ENCODE measurements at regions not wholly inside any gene's neighbourhood (a gene's known extent, or its start where the extent isn't known, plus 50 kb on each side); places are given as distances from the start of the nearest gene placed in this dataset.

DNA sequence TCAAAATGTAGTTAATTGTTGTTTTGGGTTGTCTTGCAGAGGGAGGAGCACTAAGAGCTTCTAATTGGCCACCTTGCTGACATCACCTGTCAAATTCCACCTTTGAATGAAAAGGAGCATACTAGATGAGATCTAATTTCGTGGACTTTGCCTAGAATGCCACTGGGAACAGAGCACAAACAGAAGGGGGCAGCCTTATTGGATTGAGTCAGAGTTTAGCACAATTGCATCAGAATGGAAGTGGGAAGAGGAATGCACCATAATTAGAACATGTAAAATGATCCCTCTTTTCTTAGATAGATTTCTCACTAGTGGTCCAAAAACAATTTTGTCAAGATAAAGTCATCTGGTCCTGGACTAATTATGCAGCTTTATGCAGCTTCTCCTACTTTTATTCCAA lies 1552.2 kb downstream of the PCDH9 start:
- TF ChIP-seq, protein P1, sequence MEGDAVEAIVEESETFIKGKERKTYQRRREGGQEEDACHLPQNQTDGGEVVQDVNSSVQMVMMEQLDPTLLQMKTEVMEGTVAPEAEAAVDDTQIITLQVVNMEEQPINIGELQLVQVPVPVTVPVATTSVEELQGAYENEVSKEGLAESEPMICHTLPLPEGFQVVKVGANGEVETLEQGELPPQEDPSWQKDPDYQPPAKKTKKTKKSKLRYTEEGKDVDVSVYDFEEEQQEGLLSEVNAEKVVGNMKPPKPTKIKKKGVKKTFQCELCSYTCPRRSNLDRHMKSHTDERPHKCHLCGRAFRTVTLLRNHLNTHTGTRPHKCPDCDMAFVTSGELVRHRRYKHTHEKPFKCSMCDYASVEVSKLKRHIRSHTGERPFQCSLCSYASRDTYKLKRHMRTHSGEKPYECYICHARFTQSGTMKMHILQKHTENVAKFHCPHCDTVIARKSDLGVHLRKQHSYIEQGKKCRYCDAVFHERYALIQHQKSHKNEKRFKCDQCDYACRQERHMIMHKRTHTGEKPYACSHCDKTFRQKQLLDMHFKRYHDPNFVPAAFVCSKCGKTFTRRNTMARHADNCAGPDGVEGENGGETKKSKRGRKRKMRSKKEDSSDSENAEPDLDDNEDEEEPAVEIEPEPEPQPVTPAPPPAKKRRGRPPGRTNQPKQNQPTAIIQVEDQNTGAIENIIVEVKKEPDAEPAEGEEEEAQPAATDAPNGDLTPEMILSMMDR (IDR thresholded peaks at IDR 0.05; ENCODE audit: low read depth, low read length), result no peak
- TF ChIP-seq EZH2phosphoT487 (IDR thresholded peaks at IDR 0.05; ENCODE audit: low read depth), result no peak
